Astrocyte of the spinal cord (primary cell): ENCODE measurements at regions not wholly inside any gene's neighbourhood (a gene's known extent, or its start where the extent isn't known, plus 50 kb on each side); places are given as distances from the start of the nearest gene placed in this dataset.
A peak's percentile ranks its signal among the peaks of the same experiment; 100 is the strongest.

Experiments
- DNase-seq: peaks from one replicate; pipeline ENCODE4 v3.0.0; 2011; ENCODE audit warnings: low read depth, low spot score
- H3K4me3 ChIP-seq: 2 replicates; pipeline ENCODE4 v1.5.1; 2011; ENCODE audit warnings: low read depth, mild to moderate bottlenecking, low read length, moderate library complexity
- CTCF ChIP-seq: IDR thresholded peaks from 2 replicates; pipeline ENCODE4 v1.5.1; 2012; ENCODE audit warnings: low read depth, mild to moderate bottlenecking, low read length, inconsistent platforms
- in situ Hi-C: cut with HindIII; loops from 2 replicates; pipeline ENCODE4 v1.10.0; 2017; ENCODE audit warnings: low sequenced_read_pairs

GRCh38 chr4:123503698-123504363, 107.2 kb downstream of the SPRY1 start:
- no peak for DNase-seq
- in situ Hi-C loops: no loop called here
- TF ChIP-seq CTCF: no peak
- no peak overlapping the region for H3K4me3 ChIP-seq

- peak; percentile 76 for DNase-seq
- in situ Hi-C loops: no loop called here
Observed at GRCh38 chr4:123505095-123506010, 108.8 kb downstream of the SPRY1 start.

GRCh38 chr4:123506011-123506695, 109.6 kb downstream of the SPRY1 start:
- peak; percentile 9 for DNase-seq
- in situ Hi-C loops: no loop called here
- H3K4me3 ChIP-seq: peak overlapping the region; percentile 38
- TF ChIP-seq CTCF: no peak

More at GRCh38 chr4:123505095-123506010, 108.8 kb downstream of the SPRY1 start:
- H3K4me3 ChIP-seq: peak overlapping the region; percentile 38
- TF ChIP-seq CTCF: no peak

- in situ Hi-C loops: no loop called here
- TF ChIP-seq CTCF: no peak
- no peak for DNase-seq
- H3K4me3 ChIP-seq: no peak overlapping the region
Observed at GRCh38 chr4:123507376-123507775, 110.8 kb downstream of the SPRY1 start.

GRCh38 chr4:123510221-123510620, 113.6 kb downstream of the SPRY1 start:
- in situ Hi-C loops: no loop called here
- no peak for TF ChIP-seq CTCF
- no peak for DNase-seq
- no peak overlapping the region for H3K4me3 ChIP-seq

GRCh38 chr4:123510659-123511058, 114.1 kb downstream of the SPRY1 start:
- H3K4me3 ChIP-seq: no peak overlapping the region
- in situ Hi-C loops: no loop called here
- TF ChIP-seq CTCF: no peak
- no peak for DNase-seq
